Fibroblast of mammary gland (primary cell): ENCODE measurements at regions not wholly inside any gene's neighbourhood (a gene's known extent, or its start where the extent isn't known, plus 50 kb on each side); places are given as distances from the start of the nearest gene placed in this dataset.
"Not testable (repeated sequence)": the region's sequence is repeated elsewhere in the genome, so short reads cannot be mapped to it uniquely, and the experiment has no call there.

ENCODE experiments used
- DNase-seq: peaks from one replicate; pipeline ENCODE4 v3.0.0-alpha.2; 2010; ENCODE audit warnings: low read depth
- H3K4me3 ChIP-seq: 2 replicates; pipeline ENCODE4 v1.5.1; 2011; ENCODE audit warnings: low read depth, mild to moderate bottlenecking, low read length, moderate library complexity; ENCODE audit not compliant: control insufficient read depth
- TF ChIP-seq, protein P1 (sequence below): conservative IDR thresholded peaks from 2 replicates; pipeline ENCODE4 v1.5.1; 2011; ENCODE audit warnings: low read depth, low read length, inconsistent platforms; ENCODE audit not compliant: control insufficient read depth, insufficient read depth

DNA sequence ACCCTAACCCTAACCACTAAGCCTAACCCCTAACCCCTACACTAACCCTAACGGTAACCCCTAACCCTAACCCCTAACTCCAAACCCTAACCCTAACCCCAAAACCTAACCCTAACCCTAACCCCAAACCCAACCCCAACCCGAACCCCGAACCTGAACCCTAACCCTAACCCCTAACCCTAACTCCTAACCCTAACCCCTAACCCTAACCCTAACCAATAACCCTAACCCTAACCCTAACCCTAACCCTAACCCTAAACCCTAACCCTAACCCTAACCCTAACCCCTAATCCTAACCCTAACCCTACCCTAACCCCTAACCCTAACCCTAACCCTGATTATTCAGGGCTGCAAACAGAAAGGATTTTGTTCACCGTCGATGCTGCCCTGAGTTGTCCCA is 144.6 kb upstream of the DUSP22 start:
- not testable (repeated sequence) for DNase-seq, H3K4me3 ChIP-seq

DNA sequence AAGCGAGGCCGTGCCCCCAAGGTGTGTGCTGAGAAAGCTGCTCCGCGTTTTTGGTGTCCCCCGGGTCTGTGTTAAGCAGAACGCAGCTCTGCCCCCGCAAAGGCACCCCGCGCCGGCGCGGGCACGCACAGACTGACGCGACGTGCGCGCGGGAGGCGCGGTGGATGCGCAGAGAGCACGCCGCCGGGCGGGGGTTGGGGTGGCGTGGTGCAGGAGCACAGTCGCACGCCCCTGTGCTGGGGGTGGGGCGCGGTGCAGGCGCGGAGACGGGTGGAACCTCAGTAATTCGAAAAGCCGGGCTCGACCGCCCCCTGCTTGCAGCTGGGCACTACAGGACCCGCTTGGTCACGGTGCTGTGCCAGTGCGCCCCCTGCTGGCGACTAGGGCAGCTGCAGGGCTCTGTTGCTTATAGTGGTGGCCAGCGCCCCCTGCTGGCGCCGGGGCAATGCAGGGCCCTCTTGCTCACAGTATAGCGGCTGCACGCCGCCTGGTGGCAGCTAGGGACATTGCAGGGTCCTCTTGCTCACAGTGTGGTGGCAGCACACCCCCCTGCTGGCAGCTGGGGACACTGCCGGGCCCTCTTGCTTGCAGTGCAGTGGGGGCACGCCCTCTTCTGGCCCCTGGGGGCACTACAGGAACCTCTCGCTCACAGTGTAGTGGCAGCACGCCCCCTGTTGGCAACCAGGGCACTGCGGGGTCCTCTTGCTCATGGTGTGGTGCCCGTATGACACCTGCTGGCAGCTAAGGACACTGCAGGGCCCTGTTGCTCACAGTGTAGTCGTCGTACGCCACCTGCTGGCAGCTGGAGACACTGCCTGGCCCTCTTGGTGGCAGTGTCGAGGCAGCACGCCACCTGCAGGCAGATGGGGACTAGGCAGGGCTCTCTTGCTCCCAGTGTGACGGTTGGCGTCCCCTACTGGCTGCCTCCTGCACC is 144.0 kb upstream of the DUSP22 start:
- not testable (repeated sequence) for H3K4me3 ChIP-seq
- DNase-seq: peak; percentile 52

DNA sequence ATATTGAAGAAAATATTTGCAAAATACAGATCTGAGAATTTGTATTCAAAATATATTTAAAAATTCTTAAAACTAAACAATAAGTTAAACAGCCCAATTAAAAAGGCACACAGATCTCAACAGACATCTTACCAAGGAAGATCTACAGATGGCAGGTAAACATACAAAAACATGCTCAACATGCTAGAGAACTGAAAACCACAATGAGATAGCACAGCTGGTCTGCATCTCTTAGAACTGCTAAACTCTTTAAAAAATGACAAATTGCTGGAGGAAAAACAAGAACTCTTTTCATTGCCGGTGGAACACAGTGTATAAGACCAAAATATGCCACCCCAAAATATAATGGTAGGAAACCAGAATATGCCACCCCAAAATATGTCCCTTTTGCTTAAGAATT is 142.1 kb upstream of the DUSP22 start:
- H3K4me3 ChIP-seq, DNase-seq: not testable (repeated sequence)

DNA sequence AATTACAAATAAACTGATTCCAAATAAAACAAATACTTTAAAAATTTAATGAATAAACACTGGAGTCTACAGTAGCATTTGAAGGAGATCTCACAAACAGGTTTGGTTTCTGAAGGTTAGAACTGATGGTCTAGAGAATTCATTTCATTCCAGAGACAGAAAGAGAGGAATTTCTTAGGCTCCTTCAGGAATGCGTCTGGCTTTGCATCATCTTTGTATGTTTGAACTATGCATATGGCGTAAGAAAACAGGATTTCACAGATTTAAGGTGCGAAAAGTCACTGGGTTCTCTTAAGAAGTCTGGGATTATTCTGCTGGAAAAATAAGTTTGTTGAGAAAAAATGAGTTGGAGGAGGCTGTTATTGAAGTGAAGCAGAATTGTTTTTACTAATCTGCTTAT is 139.9 kb upstream of the DUSP22 start:
- DNase-seq, H3K4me3 ChIP-seq: not testable (repeated sequence)

DNA sequence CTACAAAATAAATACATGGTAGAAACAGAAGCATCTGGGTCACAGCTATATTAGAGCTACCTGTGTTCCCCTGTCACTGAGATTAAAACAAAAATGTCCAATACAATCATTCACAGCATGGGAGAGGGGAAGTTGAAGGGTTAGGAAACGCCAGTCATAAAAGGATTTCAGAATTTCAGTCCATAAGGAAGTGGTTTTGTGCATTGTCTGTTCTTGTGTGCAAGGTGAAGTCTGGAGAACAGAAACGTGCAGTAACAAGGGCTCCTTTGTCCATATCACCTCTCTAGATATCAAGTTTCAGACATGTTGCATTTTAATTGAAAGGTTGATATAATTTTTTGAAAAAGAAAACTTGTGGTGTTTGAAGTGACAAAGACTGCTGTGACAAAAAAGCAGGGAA is 139.3 kb upstream of the DUSP22 start:
- not testable (repeated sequence) for H3K4me3 ChIP-seq, DNase-seq

DNA sequence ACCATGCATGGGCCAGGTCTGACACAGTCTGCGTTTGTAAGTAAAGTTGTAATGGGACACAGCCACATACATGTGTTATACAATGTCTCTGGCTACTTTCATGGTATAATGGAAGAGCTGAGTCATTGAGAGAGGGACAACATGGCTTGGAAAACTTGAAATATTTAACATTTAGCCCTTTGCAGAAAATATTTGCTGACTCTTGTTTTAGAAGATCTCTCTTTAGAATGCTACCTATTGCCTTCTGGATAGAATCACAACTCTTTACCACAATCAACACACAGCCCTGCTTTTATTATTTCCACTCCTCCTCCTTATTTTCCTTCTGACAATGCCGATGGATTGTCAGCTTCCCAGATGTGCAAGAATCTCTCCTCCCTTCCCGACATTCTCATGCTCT is 138.4 kb upstream of the DUSP22 start:
- H3K4me3 ChIP-seq, DNase-seq: not testable (repeated sequence)

DNA sequence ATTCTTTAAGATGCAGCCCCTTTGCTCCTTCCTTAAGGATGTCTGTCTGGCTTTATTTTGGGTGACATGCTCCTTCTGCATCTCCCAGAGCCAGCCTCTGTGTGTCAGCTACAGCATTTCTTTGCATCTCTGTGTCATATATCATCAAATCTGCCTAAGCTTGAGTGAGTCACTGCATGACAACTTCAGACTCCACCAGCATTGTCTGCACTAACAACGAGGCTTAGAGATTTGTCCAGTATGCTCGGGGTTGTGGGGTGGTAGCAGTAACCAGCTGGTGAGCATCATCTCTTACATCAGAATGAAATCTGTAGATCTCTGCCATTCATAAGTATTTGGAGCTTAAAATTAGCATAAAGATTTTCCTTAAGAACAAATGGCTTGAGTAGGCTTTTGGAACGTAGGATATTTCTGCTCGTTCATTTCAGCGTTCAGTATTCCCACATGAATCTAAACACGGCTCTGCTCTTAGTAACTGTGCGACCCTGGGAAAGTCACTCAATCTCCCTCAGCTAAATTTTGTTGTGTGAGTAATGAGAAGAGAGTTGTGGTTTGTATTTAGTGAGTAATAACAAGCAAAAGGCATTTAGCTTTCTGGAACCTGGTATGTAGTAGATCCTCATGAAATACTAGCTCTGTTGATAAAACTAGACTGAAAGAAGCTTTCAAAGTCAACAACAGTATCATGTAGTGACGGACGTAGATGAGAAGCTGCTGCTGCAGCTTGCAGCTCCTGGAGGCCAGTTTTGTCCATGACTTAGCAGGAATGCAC is 137.8 kb upstream of the DUSP22 start:
- peak; percentile 78 for DNase-seq
- not testable (repeated sequence) for H3K4me3 ChIP-seq

DNA sequence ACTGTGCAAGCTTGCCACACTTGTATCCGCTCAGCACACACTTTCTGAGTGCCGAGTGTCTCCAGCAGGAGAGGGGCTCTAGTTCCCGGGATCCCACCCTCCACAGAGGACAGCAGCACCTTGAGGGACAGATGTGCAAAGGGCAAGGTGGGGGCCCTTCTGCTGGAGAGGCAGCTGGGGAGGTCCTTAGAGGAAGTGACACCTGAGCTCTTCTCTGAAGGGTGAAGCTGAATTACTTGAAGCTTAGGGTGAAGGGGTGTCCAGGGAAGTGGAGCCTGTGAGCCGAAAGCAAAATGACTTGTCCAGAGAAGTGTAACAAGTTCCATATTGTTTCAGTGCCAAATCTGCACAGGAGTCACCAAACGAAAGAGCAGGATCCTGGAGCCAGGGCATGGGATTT is 136.3 kb upstream of the DUSP22 start:
- TF ChIP-seq, protein P1, sequence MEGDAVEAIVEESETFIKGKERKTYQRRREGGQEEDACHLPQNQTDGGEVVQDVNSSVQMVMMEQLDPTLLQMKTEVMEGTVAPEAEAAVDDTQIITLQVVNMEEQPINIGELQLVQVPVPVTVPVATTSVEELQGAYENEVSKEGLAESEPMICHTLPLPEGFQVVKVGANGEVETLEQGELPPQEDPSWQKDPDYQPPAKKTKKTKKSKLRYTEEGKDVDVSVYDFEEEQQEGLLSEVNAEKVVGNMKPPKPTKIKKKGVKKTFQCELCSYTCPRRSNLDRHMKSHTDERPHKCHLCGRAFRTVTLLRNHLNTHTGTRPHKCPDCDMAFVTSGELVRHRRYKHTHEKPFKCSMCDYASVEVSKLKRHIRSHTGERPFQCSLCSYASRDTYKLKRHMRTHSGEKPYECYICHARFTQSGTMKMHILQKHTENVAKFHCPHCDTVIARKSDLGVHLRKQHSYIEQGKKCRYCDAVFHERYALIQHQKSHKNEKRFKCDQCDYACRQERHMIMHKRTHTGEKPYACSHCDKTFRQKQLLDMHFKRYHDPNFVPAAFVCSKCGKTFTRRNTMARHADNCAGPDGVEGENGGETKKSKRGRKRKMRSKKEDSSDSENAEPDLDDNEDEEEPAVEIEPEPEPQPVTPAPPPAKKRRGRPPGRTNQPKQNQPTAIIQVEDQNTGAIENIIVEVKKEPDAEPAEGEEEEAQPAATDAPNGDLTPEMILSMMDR: no peak
- peak; percentile 30 for DNase-seq
- H3K4me3 ChIP-seq: no peak overlapping the region

DNA sequence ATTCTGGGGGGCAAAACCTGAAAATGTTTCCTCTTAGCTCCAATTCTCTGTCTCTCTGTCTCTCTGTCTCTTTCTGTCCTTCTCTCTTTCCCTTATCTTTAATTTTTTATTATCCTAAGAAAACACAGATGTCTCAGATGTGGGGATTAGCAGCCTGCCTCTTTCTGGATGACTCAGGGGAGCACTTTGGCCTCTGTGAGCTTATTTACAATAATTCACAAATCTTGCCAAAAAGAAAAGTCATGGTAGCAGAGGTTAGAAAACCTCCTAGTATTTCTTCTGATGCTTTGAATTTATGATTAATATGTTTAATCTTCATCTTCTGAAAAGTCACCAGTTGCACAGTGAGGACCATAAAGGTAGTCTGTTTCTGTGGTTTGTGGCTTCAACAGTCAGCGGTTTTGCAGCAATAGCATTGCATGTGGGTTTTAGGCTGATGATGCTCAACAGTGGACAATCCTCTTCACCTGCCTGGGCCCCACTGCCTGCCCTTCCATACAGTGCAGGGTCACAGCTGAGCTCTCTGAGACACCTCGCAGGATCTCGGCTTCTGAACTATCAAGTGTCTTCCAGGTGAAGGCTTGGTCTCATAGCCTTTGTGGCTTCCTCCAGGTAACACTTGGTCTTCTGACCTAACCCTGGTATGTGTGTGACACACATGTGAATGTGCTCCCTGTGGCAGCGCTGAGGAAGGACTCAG is 135.7 kb upstream of the DUSP22 start:
- peak; percentile 68 for DNase-seq

DNA sequence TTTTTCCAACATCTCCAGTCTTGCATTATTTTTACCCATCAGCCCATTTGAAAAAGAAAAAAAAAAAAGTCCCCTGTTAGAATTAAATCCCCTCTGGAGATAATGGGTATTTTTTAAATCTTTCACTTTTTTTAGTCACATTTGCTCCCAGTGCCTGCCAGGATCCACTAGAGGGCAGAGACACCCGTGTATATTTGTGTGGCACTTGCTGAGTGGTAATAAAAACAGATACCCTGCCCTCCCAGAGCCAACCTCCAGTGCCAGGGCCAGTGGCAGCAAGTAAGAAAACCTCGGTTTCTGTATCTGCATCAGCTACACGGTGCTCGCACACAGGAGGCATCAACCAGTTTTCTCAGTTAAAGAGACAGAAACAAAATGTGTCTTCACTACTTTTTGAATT is 135.1 kb upstream of the DUSP22 start:
- TF ChIP-seq, protein P1: peak; percentile 30
- not testable (repeated sequence) for DNase-seq, H3K4me3 ChIP-seq

More for the DNA sequence above, 135.7 kb upstream of the DUSP22 start:
- not testable (repeated sequence) for H3K4me3 ChIP-seq

DNA sequence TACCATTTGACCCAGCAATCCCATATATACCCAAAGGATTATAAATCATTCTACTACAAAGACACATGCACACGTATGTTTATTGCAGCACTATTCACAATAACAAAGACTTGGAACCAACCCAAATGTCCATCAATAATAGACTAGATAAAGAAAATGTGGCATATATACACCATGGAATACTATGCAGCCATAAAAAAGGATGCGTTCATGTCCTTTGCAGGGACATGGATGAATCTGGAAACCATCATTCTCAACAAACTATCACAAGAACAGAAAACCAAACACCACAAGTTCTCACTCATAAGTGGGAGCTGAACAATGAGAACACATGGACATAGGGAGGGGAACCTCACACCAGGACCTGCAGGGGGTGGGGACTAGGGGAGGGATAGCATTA is 130.6 kb upstream of the DUSP22 start:
- H3K4me3 ChIP-seq, DNase-seq: not testable (repeated sequence)
